Ishikawa (cell line): ENCODE measurements at regions not wholly inside any gene's neighbourhood (a gene's known extent, or its start where the extent isn't known, plus 50 kb on each side); places are given as distances from the start of the nearest gene placed in this dataset.

Source experiments
- CEBPB ChIP-seq: IDR thresholded peaks from 2 replicates; pipeline ENCODE4 v1.6.1; 2012
- CREB1 ChIP-seq: IDR thresholded peaks from 2 replicates; pipeline ENCODE4 v1.6.1; 2012; ENCODE audit warnings: low read depth
- EGR1 ChIP-seq: IDR thresholded peaks from 2 replicates; pipeline ENCODE4 v1.6.1; 2012
- EP300 ChIP-seq: IDR thresholded peaks from 2 replicates; pipeline ENCODE4 v1.6.1; 2012; ENCODE audit warnings: borderline replicate concordance
- FOXM1 ChIP-seq: IDR thresholded peaks from 2 replicates; pipeline ENCODE4 v1.6.1; 2012; ENCODE audit warnings: low read depth, borderline replicate concordance
- NFIC ChIP-seq: IDR thresholded peaks from 2 replicates; pipeline ENCODE4 v1.6.1; 2012
- RAD21 ChIP-seq: IDR thresholded peaks from 2 replicates; pipeline ENCODE4 v1.6.1; 2012; ENCODE audit warnings: low read depth
- TAF1 ChIP-seq: IDR thresholded peaks from 2 replicates; pipeline ENCODE4 v1.6.1; 2012; ENCODE audit warnings: low read depth, mild to moderate bottlenecking
- TCF12 ChIP-seq: IDR thresholded peaks from 2 replicates; pipeline ENCODE4 v1.6.1; 2012; ENCODE audit warnings: low read depth
- TEAD4 ChIP-seq: IDR thresholded peaks from 2 replicates; pipeline ENCODE4 v1.6.1; 2012
- YY1 ChIP-seq: IDR thresholded peaks from 2 replicates; pipeline ENCODE4 v1.6.1; 2012; ENCODE audit warnings: low read depth
- ZBTB7A ChIP-seq: IDR thresholded peaks from 2 replicates; pipeline ENCODE4 v1.6.1; 2012; ENCODE audit warnings: low read depth
- TF ChIP-seq, protein P1 (sequence below): IDR thresholded peaks from 2 replicates; pipeline ENCODE4 v1.6.1; 2012
- TF ChIP-seq, protein P2 (sequence below): IDR thresholded peaks from 2 replicates; pipeline ENCODE4 v1.6.1; 2012
- TF ChIP-seq, protein P3 (sequence below): IDR thresholded peaks from 2 replicates; pipeline ENCODE4 v1.6.1; 2012; ENCODE audit warnings: low read depth, mild to moderate bottlenecking

DNA sequence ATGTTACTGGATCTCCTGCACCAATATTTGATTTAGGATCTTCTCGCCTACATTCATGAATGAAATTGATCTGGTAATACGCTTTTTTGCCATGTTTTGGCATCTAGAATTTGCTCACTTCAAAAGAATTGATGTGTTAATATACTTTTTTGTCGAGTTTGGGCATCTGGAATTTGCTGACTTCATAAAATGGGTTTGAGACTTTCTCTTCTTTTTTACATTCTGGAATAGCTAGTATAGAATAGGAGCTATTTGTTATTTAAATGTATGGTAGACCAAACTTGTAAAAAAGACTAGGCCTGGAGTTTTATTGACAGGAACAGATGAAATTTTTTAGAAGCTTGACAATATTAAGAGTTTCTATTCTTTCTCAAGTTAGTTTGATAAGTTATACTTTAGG is 404.9 kb upstream of the TENM3 start:
- TF ChIP-seq RAD21 (no peak), ZBTB7A (no peak), NFIC (no peak), CREB1 (no peak), EP300 (no peak), TEAD4 (no peak), FOXM1 (no peak), TAF1 (no peak), CEBPB (no peak)
- TF ChIP-seq, protein P1, sequence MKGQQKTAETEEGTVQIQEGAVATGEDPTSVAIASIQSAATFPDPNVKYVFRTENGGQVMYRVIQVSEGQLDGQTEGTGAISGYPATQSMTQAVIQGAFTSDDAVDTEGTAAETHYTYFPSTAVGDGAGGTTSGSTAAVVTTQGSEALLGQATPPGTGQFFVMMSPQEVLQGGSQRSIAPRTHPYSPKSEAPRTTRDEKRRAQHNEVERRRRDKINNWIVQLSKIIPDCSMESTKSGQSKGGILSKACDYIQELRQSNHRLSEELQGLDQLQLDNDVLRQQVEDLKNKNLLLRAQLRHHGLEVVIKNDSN = no peak
- TF ChIP-seq, protein P2, sequence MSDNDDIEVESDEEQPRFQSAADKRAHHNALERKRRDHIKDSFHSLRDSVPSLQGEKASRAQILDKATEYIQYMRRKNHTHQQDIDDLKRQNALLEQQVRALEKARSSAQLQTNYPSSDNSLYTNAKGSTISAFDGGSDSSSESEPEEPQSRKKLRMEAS = no peak
- TF ChIP-seq, protein P3, sequence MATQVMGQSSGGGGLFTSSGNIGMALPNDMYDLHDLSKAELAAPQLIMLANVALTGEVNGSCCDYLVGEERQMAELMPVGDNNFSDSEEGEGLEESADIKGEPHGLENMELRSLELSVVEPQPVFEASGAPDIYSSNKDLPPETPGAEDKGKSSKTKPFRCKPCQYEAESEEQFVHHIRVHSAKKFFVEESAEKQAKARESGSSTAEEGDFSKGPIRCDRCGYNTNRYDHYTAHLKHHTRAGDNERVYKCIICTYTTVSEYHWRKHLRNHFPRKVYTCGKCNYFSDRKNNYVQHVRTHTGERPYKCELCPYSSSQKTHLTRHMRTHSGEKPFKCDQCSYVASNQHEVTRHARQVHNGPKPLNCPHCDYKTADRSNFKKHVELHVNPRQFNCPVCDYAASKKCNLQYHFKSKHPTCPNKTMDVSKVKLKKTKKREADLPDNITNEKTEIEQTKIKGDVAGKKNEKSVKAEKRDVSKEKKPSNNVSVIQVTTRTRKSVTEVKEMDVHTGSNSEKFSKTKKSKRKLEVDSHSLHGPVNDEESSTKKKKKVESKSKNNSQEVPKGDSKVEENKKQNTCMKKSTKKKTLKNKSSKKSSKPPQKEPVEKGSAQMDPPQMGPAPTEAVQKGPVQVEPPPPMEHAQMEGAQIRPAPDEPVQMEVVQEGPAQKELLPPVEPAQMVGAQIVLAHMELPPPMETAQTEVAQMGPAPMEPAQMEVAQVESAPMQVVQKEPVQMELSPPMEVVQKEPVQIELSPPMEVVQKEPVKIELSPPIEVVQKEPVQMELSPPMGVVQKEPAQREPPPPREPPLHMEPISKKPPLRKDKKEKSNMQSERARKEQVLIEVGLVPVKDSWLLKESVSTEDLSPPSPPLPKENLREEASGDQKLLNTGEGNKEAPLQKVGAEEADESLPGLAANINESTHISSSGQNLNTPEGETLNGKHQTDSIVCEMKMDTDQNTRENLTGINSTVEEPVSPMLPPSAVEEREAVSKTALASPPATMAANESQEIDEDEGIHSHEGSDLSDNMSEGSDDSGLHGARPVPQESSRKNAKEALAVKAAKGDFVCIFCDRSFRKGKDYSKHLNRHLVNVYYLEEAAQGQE = no peak

DNA sequence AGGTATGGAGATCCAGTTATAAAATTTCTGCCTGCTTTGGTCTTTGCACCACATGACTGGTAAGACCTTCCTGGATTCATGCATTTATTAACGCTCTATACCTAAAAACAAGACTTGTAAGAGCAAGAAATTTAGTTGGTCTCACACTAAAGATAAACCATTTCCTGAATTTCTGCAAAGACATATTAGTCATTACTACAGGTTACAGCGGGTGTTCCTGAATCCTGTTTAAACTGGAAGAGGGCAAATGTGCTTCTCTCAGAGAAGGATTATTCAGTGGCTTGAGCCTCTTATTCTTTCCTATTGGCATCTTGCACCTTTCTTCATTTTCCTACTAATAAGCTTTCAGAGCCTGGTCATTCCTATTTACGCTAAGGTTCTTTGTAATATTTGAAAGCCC is 397.6 kb upstream of the TENM3 start:
- TF ChIP-seq TAF1 (no peak), YY1 (no peak), TEAD4 (no peak), EP300 (no peak), NFIC (no peak)
- TF ChIP-seq, protein P1 = no peak

DNA sequence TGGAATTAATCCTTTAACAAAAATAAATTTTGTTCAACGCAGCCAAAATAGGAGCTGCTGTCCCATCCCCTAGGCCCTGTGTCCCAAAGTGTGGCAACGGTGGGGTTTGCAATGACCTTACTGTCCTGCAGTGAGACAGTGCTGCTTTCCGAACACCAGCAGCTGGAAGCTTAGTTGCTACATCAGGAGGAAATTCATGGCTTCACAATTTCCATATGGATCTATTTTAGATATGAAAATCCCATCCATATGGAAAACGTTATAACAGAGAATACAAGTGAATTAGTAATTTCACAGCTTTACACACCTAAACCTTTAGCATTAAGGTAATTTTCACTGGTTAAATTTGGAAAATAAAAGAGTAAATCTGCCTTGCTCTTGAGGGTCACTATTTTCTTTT is 396.3 kb upstream of the TENM3 start:
- TF ChIP-seq FOXM1 (no peak), RAD21 (no peak), CREB1 (no peak), YY1 (no peak), ZBTB7A (no peak), EGR1 (no peak)
- TF ChIP-seq, protein P3 = no peak
- TF ChIP-seq, protein P1 = no peak

DNA sequence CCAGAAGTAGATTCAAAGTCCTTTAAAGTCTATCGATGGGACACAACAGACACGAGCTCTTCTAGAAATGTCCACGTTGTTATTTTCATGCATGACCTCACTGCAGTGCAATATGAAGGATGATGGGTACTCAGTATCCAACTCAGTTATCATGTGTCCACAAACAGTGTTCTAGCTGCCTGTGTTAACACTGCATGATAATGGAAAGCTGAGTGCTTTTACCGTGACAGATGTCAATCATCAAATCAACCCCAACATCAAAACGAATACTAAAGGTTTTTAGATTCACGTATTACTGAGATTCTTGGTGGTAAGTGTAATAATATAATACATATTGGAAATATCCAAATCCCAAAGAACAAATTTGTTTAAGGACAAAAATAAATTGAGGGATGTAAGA is 394.8 kb upstream of the TENM3 start:
- TF ChIP-seq CEBPB (no peak), EGR1 (no peak), YY1 (no peak), ZBTB7A (no peak), TAF1 (no peak)
- TF ChIP-seq, protein P2 = no peak
- TF ChIP-seq, protein P1 = no peak

DNA sequence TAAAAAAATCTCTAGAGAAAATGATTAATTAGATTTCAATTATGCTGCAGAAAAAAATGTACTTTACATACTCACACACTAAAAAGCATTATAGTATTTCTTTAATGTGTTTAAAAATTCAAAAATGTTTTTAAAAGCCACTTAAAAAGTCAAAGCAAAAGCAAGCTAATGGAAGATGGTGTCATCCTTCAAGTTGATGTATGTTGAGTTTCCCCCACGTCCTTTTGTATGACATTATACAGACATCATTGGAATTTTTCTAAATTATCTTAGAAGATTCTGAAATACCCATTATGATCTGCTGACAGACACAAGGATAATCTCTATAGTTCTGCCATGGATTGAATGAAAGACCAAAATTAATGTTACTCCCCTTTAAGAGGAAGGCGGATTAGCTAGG is 393.7 kb upstream of the TENM3 start:
- TF ChIP-seq CEBPB = no peak
- no peak for TF ChIP-seq CREB1
- TF ChIP-seq ZBTB7A = no peak
- no peak for TF ChIP-seq TCF12
- TF ChIP-seq TEAD4 = no peak
- no peak for TF ChIP-seq NFIC
- TF ChIP-seq TAF1 = no peak
- TF ChIP-seq EP300 = no peak
- TF ChIP-seq YY1 = no peak
- TF ChIP-seq, protein P1 = no peak
- TF ChIP-seq RAD21 = no peak
- no peak for TF ChIP-seq FOXM1
- TF ChIP-seq, protein P2 = no peak
- no peak for TF ChIP-seq EGR1
- TF ChIP-seq, protein P3 = no peak
